WI38 (cell line): ENCODE measurements at regions not wholly inside any gene's neighbourhood (a gene's known extent, or its start where the extent isn't known, plus 50 kb on each side); places are given as distances from the start of the nearest gene placed in this dataset.

Experiments used
- H3K4me3 ChIP-seq: 2 replicates; pipeline ENCODE4 v1.5.1; 2011; ENCODE audit warnings: low read depth, mild to moderate bottlenecking, control low read depth, low read length
- CTCF ChIP-seq: IDR thresholded peaks from 2 replicates; pipeline ENCODE4 v1.5.1; 2012; ENCODE audit warnings: low read depth, mild to moderate bottlenecking, control low read depth, low read length

DNA sequence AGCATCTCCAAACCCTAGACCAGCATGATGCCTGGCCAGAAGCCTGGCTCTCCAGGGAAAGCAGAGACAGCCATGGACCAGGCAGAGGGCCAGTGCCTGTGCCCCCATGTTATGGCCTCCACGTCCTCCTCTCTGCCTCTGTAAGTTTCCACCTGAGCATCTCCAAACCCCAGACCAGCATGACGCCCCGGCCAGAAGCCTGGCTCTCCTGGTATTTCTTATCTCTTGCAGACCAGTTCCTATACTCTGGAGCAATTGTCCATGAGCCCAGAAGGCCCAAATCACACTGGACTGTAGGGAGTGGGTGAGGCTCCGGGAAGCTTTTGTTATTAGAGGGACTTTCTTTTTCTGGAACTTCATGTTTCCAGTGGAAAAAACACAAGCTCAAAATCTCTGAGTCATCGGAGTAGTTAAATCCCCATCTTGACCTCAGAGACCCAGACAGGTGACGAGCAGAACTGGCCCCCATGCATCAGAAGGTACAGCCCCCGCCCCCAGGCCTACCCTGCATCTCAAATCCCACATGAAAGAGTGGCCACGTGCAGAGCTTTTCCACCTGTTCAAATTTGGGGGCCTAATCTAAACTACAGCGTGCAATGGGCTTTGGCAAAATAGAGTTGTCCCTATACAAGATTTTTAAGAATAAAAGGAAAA, 110.2 kb upstream of the FOXQ1 start:
- no peak overlapping the region for H3K4me3 ChIP-seq
- no peak for TF ChIP-seq CTCF

DNA sequence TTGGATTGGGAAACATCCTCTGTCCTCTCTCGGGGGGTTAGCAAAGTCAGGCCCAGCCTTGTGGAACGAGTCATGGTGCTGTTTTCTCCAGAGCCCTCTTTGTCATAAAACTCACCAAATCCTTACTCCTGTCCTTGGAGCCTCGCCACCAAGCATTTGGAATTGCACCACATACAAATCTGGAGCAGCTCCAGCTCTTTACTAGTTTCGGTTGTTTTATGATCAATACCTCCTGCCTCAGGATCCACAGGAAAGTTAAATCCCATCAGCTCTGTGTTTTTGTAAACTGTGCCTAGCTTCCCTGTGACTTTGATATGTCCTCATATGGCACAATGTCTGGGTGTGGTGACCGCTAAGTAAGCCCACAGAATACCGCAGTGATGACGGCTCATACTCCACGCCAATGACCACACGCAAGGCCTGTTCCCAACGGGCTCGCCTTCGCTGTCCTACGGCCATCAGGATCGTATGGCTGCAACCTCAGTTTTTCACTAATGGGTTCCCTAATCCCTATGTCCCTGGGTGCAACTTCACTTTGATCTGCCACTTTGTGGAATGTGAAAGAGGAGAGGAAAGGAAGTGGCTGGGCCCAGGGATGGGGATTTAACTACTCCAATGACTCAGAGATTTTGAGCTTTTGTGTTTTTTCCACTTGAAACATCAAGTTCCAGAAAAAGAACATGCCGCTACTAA, 111.3 kb upstream of the FOXQ1 start:
- no peak for TF ChIP-seq CTCF
- H3K4me3 ChIP-seq: no peak overlapping the region

DNA sequence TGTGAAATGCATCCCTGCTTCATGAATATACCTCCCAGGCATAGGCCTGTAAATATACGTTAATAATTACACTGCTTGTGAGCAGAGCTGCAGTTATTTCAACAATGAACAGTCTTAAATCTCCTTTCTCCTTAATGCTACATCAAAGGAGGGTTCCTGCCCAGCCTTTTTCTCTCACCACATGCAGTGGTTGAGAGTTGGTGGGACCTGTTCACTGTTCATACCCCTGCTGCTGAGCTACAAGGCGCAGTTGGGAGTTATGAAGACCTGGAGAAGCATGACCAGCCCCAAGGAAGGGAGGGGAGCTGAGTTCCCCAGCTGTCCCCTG, 111.9 kb upstream of the FOXQ1 start:
- H3K4me3 ChIP-seq: no peak overlapping the region
- TF ChIP-seq CTCF: no peak

DNA sequence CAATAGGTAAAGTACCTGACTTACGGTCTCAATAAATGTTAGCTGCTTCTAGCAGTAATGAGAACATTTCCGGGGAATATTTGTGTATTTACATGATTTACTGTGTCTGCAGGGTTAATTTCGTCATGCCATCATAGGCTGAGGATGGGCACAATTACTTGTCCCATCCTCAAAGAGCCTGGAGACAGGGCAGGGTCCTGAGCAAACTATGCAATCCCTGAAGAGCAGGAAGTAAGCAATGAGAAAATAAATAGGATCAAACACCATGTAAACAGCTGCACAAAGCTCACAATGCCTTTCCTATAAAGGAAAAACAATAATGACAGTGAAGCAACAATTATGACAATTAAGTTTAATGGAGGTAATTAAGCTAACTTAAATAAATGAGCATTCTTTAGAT, 114.6 kb upstream of the FOXQ1 start:
- TF ChIP-seq CTCF: no peak
- H3K4me3 ChIP-seq: no peak overlapping the region

DNA sequence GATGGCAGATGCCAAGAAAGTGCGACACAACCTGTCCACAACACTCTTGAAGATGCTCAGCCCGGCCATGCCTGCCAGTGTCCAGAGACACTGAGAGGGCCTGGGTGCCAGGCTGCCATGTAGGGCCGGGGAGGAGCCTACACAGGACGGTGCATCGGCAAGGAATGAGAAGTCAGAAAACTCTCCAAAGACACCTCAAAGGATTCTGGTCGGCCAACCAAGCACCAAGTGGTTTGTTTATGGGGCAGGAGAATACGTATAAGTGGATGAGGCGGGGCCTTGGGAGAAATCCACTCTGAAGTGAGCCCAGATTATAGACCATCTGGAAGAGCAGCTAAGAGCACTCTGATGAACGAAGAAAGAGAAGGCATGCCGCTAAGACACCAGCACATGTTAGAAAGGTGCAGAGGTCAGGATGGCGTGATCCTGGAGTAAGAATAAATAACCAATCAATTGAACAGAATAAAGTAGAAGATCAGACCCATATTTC, 120.7 kb upstream of the FOXQ1 start:
- TF ChIP-seq CTCF: no peak
- H3K4me3 ChIP-seq: no peak overlapping the region

GRCh38 chr6:1190366-1190765, 121.5 kb upstream of the FOXQ1 start:
- H3K4me3 ChIP-seq: no peak overlapping the region

More at GRCh38 chr6:1190366-1190765, 121.5 kb upstream of the FOXQ1 start:
- TF ChIP-seq CTCF: no peak
